SK-N-SH treated with all-trans-retinoic acid at 6 μM for 48 hours (cell line): ENCODE measurements at regions not wholly inside any gene's neighbourhood (a gene's known extent, or its start where the extent isn't known, plus 50 kb on each side); places are given as distances from the start of the nearest gene placed in this dataset.

Experiments used
- GLIS3 ChIP-seq: fragments of 250-450 bp; sonication (Bioruptor Pico); IDR thresholded peaks from 2 replicates; pipeline ENCODE4 v1.5.0; 2020; ENCODE audit warnings: mild to moderate bottlenecking, moderate library complexity
- RARB ChIP-seq: fragments of 250-450 bp; sonication (Bioruptor Pico); IDR thresholded peaks from 2 replicates; pipeline ENCODE4 v1.8.0; 2021; ENCODE audit warnings: mild to moderate bottlenecking, moderate library complexity
- ZFP3 ChIP-seq: fragments of 250-450 bp; sonication (Bioruptor Pico); IDR thresholded peaks from 2 replicates; pipeline ENCODE4 v1.5.0; 2020; ENCODE audit warnings: mild to moderate bottlenecking, moderate library complexity
- ZFP30 ChIP-seq: fragments of 450-650 bp; formaldehyde crosslinking; IDR thresholded peaks from 2 replicates; pipeline ENCODE4 v1.5.0; 2022; ENCODE audit warnings: mild to moderate bottlenecking, moderate library complexity
- ZNF565 ChIP-seq: fragments of 450-650 bp; formaldehyde crosslinking; conservative IDR thresholded peaks from 2 replicates; pipeline ENCODE4 v1.5.0; 2020; ENCODE audit warnings: low read depth, mild to moderate bottlenecking, moderate library complexity
- ZNF8 ChIP-seq: fragments of 450-650 bp; formaldehyde crosslinking; IDR thresholded peaks from 2 replicates; pipeline ENCODE4 v1.5.0; 2020; ENCODE audit warnings: mild to moderate bottlenecking, moderate library complexity
- TF ChIP-seq, protein P1 (sequence below): fragments of 250-450 bp; sonication (Bioruptor Pico); IDR thresholded peaks from 2 replicates; pipeline ENCODE4 v1.8.0; 2020; ENCODE audit warnings: mild to moderate bottlenecking, moderate library complexity, borderline replicate concordance

DNA sequence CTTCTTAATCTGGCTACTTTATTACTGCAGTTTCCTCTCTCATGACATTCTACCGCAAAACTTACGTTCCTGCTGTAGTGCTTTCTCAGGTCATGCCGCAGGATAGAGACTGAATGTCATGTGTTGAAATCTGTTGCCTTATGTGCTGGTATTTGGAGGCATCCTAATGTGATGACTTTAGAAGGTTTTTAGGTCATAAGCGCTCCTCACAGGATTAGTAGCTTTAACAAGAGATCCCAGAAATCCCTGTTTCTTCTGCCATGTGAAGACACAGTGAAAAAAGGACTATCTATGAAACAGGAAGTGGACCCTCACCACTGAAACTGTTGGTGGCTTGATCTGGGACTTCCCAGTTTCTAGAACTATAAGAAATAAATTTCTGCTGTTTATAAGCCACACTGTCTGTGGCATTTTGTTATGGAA, 209.3 kb downstream of the LACC1 start:
- TF ChIP-seq ZFP3 (CRISPR knock-in tag): no peak
- TF ChIP-seq ZFP30: no peak
- no peak for TF ChIP-seq RARB (CRISPR knock-in tag)
- TF ChIP-seq ZNF565: no peak
- no peak for TF ChIP-seq GLIS3 (CRISPR knock-in tag)
- TF ChIP-seq ZNF8 (CRISPR knock-in tag): no peak
- TF ChIP-seq, protein P1, sequence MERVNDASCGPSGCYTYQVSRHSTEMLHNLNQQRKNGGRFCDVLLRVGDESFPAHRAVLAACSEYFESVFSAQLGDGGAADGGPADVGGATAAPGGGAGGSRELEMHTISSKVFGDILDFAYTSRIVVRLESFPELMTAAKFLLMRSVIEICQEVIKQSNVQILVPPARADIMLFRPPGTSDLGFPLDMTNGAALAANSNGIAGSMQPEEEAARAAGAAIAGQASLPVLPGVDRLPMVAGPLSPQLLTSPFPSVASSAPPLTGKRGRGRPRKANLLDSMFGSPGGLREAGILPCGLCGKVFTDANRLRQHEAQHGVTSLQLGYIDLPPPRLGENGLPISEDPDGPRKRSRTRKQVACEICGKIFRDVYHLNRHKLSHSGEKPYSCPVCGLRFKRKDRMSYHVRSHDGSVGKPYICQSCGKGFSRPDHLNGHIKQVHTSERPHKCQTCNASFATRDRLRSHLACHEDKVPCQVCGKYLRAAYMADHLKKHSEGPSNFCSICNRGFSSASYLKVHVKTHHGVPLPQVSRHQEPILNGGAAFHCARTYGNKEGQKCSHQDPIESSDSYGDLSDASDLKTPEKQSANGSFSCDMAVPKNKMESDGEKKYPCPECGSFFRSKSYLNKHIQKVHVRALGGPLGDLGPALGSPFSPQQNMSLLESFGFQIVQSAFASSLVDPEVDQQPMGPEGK: no peak
